ENCODE measurements at regions not wholly inside any gene's neighbourhood (a gene's known extent, or its start where the extent isn't known, plus 50 kb on each side); places are given as distances from the start of the nearest gene placed in this dataset.

GRCh38 chr16:13630374-13630773, 289.6 kb upstream of the ERCC4 start:
- no peaks in the 10 kb centered on the region for H3K9me3 ChIP-seq (ENCODE audit: low read length)
- H3K9ac ChIP-seq (ENCODE audit: insufficient read depth, low read depth, low read length) = no peak overlapping the region
- intact Hi-C loops (cut with micrococcal nuclease; ENCODE audit: unreplicated experiment) (no loop called here), in situ Hi-C loops (cut with HindIII; ENCODE audit: extremely low pct_ligation_motif_present, low pct_unique_long_range_greater_than_20kb) (no loop called here)
- H3K79me2 ChIP-seq (ENCODE audit: insufficient read depth, low read length) = no peaks in the 10 kb centered on the region
- H3K4me2 ChIP-seq (ENCODE audit: low read depth, low read length) = no peak overlapping the region
- no peak overlapping the region for H3K27ac ChIP-seq (ENCODE audit: extremely low read length, insufficient read depth, low read length)
- ATAC-seq (no peak), FAIRE-seq (no peak), DNase-seq (ENCODE audit: low spot score) (no peak)
- H3K4me1 ChIP-seq (ENCODE audit: insufficient read depth, low read length) = no peaks in the 10 kb centered on the region
- no peak overlapping the region for H2AFZ ChIP-seq (ENCODE audit: low read length)
- no peaks in the 10 kb centered on the region for H4K20me1 ChIP-seq (ENCODE audit: insufficient read depth, low read length)
- no peaks in the 10 kb centered on the region; a peak in 1 of 5 replicates for H3K27me3 ChIP-seq (ENCODE audit: control insufficient read depth in 1 of 2, insufficient read depth in 2 of 2, low read length in 2 of 2)
- BruUV-seq (replicated peaks) = no TSS peak
- 17% methylated on average over 5 of the region's 5 CpGs for WGBS (ENCODE audit: low lambda C conversion rate)
- ChIA-PET CTCF (ENCODE audit: low intra/inter-chr PET ratio, low total read pairs) (no interaction called here), POLR2A (no interaction called here)
- H3K36me3 ChIP-seq (replicated peaks in 1 of 2; ENCODE audit: control insufficient read depth in 1 of 2, insufficient read depth in 2 of 2, low read length in 2 of 2) = no peaks in the 10 kb centered on the region
- H3K4me3 ChIP-seq (replicated peaks in 1 of 3; ENCODE audit: insufficient read depth in 1 of 3, low read depth in 2 of 3, low read length in 3 of 3) = no peak overlapping the region
- TF ChIP-seq ZNF556 (CRISPR knock-in tag; IDR thresholded peaks at IDR 0.05; ENCODE audit: borderline replicate concordance) = no peak

GRCh38 chr16:13631213-13631767, 288.7 kb upstream of the ERCC4 start:
- intact Hi-C loops (cut with micrococcal nuclease; ENCODE audit: unreplicated experiment) (no loop called here), in situ Hi-C loops (cut with HindIII; ENCODE audit: extremely low pct_ligation_motif_present, low pct_unique_long_range_greater_than_20kb) (no loop called here)
- H3K27me3 ChIP-seq (ENCODE audit: control insufficient read depth in 1 of 2, insufficient read depth in 2 of 2, low read length in 2 of 2) = no peaks in the 10 kb centered on the region; a peak in 1 of 5 replicates
- H4K20me1 ChIP-seq (ENCODE audit: insufficient read depth, low read length) = no peaks in the 10 kb centered on the region
- H3K4me1 ChIP-seq (ENCODE audit: insufficient read depth, low read length) = no peaks in the 10 kb centered on the region
- ChIA-PET CTCF (ENCODE audit: low intra/inter-chr PET ratio, low total read pairs) (no interaction called here), POLR2A (no interaction called here)
- DNase-seq (ENCODE audit: low spot score) (no peak), ATAC-seq (no peak), FAIRE-seq (no peak)
- WGBS (ENCODE audit: low lambda C conversion rate) = 0% methylated on average over 2 of the region's 2 CpGs
- TF ChIP-seq MAFF (IDR thresholded peaks at IDR 0.05; ENCODE audit: low read depth, low read length) = peak; percentile 89
- TF ChIP-seq, protein P1, sequence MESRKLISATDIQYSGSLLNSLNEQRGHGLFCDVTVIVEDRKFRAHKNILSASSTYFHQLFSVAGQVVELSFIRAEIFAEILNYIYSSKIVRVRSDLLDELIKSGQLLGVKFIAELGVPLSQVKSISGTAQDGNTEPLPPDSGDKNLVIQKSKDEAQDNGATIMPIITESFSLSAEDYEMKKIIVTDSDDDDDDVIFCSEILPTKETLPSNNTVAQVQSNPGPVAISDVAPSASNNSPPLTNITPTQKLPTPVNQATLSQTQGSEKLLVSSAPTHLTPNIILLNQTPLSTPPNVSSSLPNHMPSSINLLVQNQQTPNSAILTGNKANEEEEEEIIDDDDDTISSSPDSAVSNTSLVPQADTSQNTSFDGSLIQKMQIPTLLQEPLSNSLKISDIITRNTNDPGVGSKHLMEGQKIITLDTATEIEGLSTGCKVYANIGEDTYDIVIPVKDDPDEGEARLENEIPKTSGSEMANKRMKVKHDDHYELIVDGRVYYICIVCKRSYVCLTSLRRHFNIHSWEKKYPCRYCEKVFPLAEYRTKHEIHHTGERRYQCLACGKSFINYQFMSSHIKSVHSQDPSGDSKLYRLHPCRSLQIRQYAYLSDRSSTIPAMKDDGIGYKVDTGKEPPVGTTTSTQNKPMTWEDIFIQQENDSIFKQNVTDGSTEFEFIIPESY (CRISPR knock-in tag; IDR thresholded peaks at IDR 0.05) = no peak
- no peak for TF ChIP-seq ZMYM4 (CRISPR knock-in tag; IDR thresholded peaks at IDR 0.05)
- peak; percentile 83 to 91 for TF ChIP-seq MAFK (conservative IDR thresholded peaks at IDR 0.05 in 1 of 2, IDR thresholded peaks at IDR 0.05 in 1 of 2; ENCODE audit: low read length in 2 of 2)
- TF ChIP-seq TP53 (CRISPR knock-in tag; conservative IDR thresholded peaks at IDR 0.05) = no peak
- BruUV-seq (replicated peaks) = no TSS peak
- no peak overlapping the region for H2AFZ ChIP-seq (ENCODE audit: low read length)
- H3K27ac ChIP-seq (ENCODE audit: extremely low read length, insufficient read depth, low read length) = no peak overlapping the region
- H3K9ac ChIP-seq (ENCODE audit: insufficient read depth, low read depth, low read length) = no peak overlapping the region
- H3K4me3 ChIP-seq (replicated peaks in 1 of 3; ENCODE audit: insufficient read depth in 1 of 3, low read depth in 2 of 3, low read length in 3 of 3) = no peak overlapping the region
- no peak overlapping the region for H3K4me2 ChIP-seq (ENCODE audit: low read depth, low read length)
- no peaks in the 10 kb centered on the region for H3K79me2 ChIP-seq (ENCODE audit: insufficient read depth, low read length)
- H3K9me3 ChIP-seq (ENCODE audit: low read length) = no peaks in the 10 kb centered on the region
- no peaks in the 10 kb centered on the region for H3K36me3 ChIP-seq (replicated peaks in 1 of 2; ENCODE audit: control insufficient read depth in 1 of 2, insufficient read depth in 2 of 2, low read length in 2 of 2)
